ENCODE measurements at regions not wholly inside any gene's neighbourhood (a gene's known extent, or its start where the extent isn't known, plus 50 kb on each side); places are given as distances from the start of the nearest gene placed in this dataset.

DNA sequence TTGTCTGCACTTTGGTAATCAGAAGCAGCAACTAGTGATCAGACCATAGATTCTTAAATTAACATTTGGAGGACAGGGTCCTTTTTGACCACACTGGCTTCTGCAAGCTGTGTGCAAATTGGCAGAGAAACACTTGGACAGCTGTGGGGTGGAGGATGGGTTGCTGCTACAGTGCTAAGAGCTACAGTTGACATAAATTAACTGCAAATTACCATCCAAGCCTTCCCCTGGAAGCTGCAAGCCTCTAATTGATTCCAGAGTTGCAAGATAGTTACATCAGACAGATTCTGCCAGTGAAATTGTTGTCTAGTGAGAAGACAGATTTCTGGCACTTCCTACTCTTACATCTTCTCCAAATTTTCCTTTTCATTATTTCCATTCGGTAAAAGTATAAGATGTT is 517.7 kb downstream of the DIRAS2 start:
- peaks cover 5 to 13% of the 10 kb centered on the region in 2 experiments for H3K27me3 ChIP-seq (ENCODE audit: control insufficient read depth in 1 of 2, insufficient read depth in 2 of 2, low read length in 2 of 2)
- H3K36me3 ChIP-seq (ENCODE audit: insufficient read depth, low read length) = no peaks in the 10 kb centered on the region
- ChIA-PET POLR2A (no interaction called here), CTCF (no interaction called here)
- Mint-ChIP-seq H3K27ac (no peak overlapping the region), H3K36me3 (ENCODE audit: low read depth) (no peaks in the 10 kb centered on the region), H3K27me3 (peaks cover 25% of the 10 kb centered on the region), H3K9me3 (no peaks in the 10 kb centered on the region), H3K4me1 (ENCODE audit: low read depth) (no peaks in the 10 kb centered on the region), H3K4me3 (no peak overlapping the region)
- H3K4me1 ChIP-seq (ENCODE audit: insufficient read depth, low read length) = no peaks in the 10 kb centered on the region
- peaks cover 7 to 11% of the 10 kb centered on the region in 2 experiments for H3K9me3 ChIP-seq (ENCODE audit: control insufficient read depth in 1 of 2, insufficient read depth in 1 of 2, low read length in 2 of 2)
- no peak overlapping the region for H3K4me3 ChIP-seq (ENCODE audit: low read length)
- ATAC-seq (ENCODE audit: poor library complexity) (no peak), DNase-seq (no peak)
- intact Hi-C loops (cut with DNase I, micrococcal nuclease) = no loop called here
- H3K27ac ChIP-seq (ENCODE audit: low read depth in 1 of 2, low read length in 2 of 2) = no peak overlapping the region
- TF ChIP-seq, protein P1, sequence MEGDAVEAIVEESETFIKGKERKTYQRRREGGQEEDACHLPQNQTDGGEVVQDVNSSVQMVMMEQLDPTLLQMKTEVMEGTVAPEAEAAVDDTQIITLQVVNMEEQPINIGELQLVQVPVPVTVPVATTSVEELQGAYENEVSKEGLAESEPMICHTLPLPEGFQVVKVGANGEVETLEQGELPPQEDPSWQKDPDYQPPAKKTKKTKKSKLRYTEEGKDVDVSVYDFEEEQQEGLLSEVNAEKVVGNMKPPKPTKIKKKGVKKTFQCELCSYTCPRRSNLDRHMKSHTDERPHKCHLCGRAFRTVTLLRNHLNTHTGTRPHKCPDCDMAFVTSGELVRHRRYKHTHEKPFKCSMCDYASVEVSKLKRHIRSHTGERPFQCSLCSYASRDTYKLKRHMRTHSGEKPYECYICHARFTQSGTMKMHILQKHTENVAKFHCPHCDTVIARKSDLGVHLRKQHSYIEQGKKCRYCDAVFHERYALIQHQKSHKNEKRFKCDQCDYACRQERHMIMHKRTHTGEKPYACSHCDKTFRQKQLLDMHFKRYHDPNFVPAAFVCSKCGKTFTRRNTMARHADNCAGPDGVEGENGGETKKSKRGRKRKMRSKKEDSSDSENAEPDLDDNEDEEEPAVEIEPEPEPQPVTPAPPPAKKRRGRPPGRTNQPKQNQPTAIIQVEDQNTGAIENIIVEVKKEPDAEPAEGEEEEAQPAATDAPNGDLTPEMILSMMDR (IDR thresholded peaks at IDR 0.05) = no peak

DNA sequence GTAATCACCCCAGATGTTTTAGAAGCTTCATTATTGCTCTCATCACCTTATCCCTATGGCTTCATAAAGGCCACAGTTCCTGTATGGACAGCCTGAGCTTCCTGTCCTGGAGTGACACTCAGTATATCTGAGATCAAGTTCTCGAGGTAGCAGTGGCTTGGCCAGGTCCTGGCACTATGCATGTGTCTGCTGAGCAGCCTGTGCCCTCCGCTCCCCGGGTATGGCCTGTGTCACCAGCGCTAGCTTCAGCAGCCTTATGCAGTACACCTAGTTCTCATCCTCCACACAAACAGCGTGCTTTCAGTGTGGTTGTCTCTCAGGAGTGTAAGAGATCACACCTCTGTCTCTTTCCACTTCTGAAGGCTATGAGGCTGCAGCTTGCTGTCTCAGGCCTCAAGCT is 514.7 kb downstream of the DIRAS2 start:
- peaks cover 7 to 11% of the 10 kb centered on the region in 2 experiments for H3K9me3 ChIP-seq (ENCODE audit: control insufficient read depth in 1 of 2, insufficient read depth in 1 of 2, low read length in 2 of 2)
- H3K27ac ChIP-seq (ENCODE audit: low read depth in 1 of 2, low read length in 2 of 2) = no peak overlapping the region
- intact Hi-C loops (cut with DNase I, micrococcal nuclease) = no loop called here
- Mint-ChIP-seq H3K9me3 (no peaks in the 10 kb centered on the region), H3K27me3 (peaks cover 28% of the 10 kb centered on the region), H3K36me3 (ENCODE audit: low read depth) (no peaks in the 10 kb centered on the region), H3K27ac (no peak overlapping the region), H3K4me1 (ENCODE audit: low read depth) (no peaks in the 10 kb centered on the region), H3K4me3 (no peak overlapping the region)
- DNase-seq (no peak), ATAC-seq (ENCODE audit: poor library complexity) (no peak)
- TF ChIP-seq, protein P1 (IDR thresholded peaks at IDR 0.05) = no peak
- H3K4me3 ChIP-seq (ENCODE audit: low read length) = no peak overlapping the region
- H3K27me3 ChIP-seq (ENCODE audit: control insufficient read depth in 1 of 2, insufficient read depth in 2 of 2, low read length in 2 of 2) = peaks cover 5 to 14% of the 10 kb centered on the region in 2 experiments
- ChIA-PET CTCF (no interaction called here), POLR2A (no interaction called here)
- H3K4me1 ChIP-seq (ENCODE audit: insufficient read depth, low read length) = no peaks in the 10 kb centered on the region
- no peaks in the 10 kb centered on the region for H3K36me3 ChIP-seq (ENCODE audit: insufficient read depth, low read length)

DNA sequence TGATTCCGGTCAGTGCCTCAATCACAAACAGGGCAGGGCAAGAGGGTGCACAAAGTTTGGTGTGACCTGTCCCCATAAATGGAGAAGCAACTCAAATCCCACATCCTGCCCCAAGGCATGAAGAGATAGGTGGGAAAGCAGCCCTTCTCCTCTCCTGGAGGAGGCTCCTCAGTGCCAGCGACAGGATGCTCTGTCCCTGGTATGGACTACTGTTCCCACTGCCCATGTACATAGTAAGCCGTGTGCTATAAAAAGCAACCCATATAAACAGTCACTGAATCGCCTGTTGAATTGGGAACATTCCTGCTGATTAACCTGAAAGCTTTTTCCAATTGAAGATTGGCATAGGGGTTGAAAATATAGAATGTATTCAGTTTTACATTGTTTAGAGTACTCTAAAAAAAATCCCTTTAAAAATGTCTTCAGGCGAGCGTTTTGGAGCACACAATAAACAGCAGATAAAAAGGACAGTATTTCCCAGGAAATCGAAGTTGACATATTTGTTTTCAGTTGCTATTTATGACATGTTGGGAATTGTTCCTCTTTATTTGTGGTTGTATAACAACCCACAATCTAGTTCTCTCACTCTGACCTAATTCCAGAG is 513.9 kb downstream of the DIRAS2 start:
- Histone ChIP-seq H3K27me3 (ENCODE audit: control insufficient read depth in 1 of 2, insufficient read depth in 2 of 2, low read length in 2 of 2) (peaks cover 5 to 17% of the 10 kb centered on the region in 2 experiments), H3K4me1 (ENCODE audit: insufficient read depth, low read length) (no peaks in the 10 kb centered on the region), H3K36me3 (ENCODE audit: insufficient read depth, low read length) (no peaks in the 10 kb centered on the region), H3K4me3 (ENCODE audit: low read length) (no peak overlapping the region), H3K9me3 (ENCODE audit: control insufficient read depth in 1 of 2, insufficient read depth in 1 of 2, low read length in 2 of 2) (peaks cover 2 to 5% of the 10 kb centered on the region in 2 experiments), H3K27ac (ENCODE audit: low read depth in 1 of 2, low read length in 2 of 2) (no peak overlapping the region)
- Mint-ChIP-seq H3K9me3 (no peaks in the 10 kb centered on the region), H3K27ac (no peak overlapping the region), H3K4me3 (no peak overlapping the region), H3K27me3 (peaks cover 28% of the 10 kb centered on the region), H3K4me1 (ENCODE audit: low read depth) (no peaks in the 10 kb centered on the region), H3K36me3 (ENCODE audit: low read depth) (no peaks in the 10 kb centered on the region)
- intact Hi-C loops (cut with DNase I, micrococcal nuclease) = no loop called here
- no peak for DNase-seq
- POLR2A ChIA-PET = no interaction called here
- CTCF ChIA-PET = no interaction called here
- TF ChIP-seq, protein P1 (IDR thresholded peaks at IDR 0.05) = no peak
- ATAC-seq (ENCODE audit: poor library complexity) = no peak

Data from CD4-positive, alpha-beta T cell (primary cell).